ENCODE measurements at regions not wholly inside any gene's neighbourhood (a gene's known extent, or its start where the extent isn't known, plus 50 kb on each side); places are given as distances from the start of the nearest gene placed in this dataset.

- in situ Hi-C loops (cut with MboI; ENCODE audit: low sequenced_read_pairs, unreplicated experiment): no loop called here
- no peak for TF ChIP-seq CTCF (IDR thresholded peaks at IDR 0.05; ENCODE audit: borderline replicate concordance, control extremely low read depth, extremely low read depth, insufficient read depth, missing control alignments)
- DNase-seq (ENCODE audit: low spot score): no peak
Measured at GRCh38 chr12:126953365-126953889, 1313.5 kb upstream of the TMEM132C start.

GRCh38 chr12:126960221-126960620, 1306.7 kb upstream of the TMEM132C start:
- in situ Hi-C loops (cut with MboI; ENCODE audit: low sequenced_read_pairs, unreplicated experiment): no loop called here
- TF ChIP-seq CTCF (IDR thresholded peaks at IDR 0.05; ENCODE audit: borderline replicate concordance, control extremely low read depth, extremely low read depth, insufficient read depth, missing control alignments): no peak
- no peak for DNase-seq (ENCODE audit: low spot score)

DNA sequence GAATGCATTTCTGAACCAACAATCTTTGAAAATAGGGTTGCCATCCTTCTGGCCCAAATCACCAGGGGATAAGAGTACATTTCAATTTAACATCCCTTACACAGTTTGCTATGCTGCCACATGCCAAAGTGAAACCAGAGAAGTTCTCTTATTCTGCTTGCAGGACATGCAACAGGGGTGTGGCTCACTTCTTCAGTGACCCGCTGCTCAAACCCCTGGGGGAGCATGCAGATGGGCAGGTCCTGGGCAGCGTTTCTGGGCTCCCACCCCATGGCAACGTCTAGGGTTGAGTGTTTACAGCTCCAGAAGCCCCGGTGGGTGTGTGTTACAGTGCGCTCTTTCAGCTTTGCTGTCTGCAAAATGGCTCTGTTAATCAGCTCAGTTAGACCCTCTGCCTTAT, 1306.3 kb upstream of the TMEM132C start:
- no peak for TF ChIP-seq CTCF (IDR thresholded peaks at IDR 0.05; ENCODE audit: borderline replicate concordance, control extremely low read depth, extremely low read depth, insufficient read depth, missing control alignments)
- no peak for DNase-seq (ENCODE audit: low spot score)
- in situ Hi-C loops (cut with MboI; ENCODE audit: low sequenced_read_pairs, unreplicated experiment): no loop called here

DNA sequence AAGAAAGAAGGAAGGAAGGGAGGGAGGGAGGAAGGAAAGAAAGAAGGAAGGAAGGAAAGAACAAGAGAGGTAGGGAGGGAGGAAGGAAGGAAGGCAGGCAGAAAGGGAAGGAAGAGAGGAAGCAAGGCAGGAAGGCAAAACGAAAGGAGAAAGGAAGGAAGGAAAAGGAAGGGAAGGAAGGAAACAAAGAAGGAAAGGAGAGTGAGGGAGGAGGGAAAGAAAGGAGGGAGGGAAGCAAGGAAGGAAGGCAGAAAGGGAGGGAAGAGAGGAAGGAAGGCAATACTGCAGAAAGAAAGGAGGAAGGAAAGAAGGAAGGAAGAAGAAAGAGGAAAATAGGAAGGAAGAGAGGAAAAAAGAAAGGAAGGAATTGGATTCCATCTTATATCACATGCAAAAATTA, 1303.1 kb upstream of the TMEM132C start:
- DNase-seq (ENCODE audit: low spot score): no peak
- no peak for TF ChIP-seq CTCF (IDR thresholded peaks at IDR 0.05; ENCODE audit: borderline replicate concordance, control extremely low read depth, extremely low read depth, insufficient read depth, missing control alignments)
- in situ Hi-C loops (cut with MboI; ENCODE audit: low sequenced_read_pairs, unreplicated experiment): no loop called here

- in situ Hi-C loops (cut with MboI; ENCODE audit: low sequenced_read_pairs, unreplicated experiment): no loop called here
- DNase-seq (ENCODE audit: low spot score): no peak
- TF ChIP-seq CTCF (IDR thresholded peaks at IDR 0.05; ENCODE audit: borderline replicate concordance, control extremely low read depth, extremely low read depth, insufficient read depth, missing control alignments): no peak
Measured at GRCh38 chr12:126966498-126966897, 1300.5 kb upstream of the TMEM132C start.

DNA sequence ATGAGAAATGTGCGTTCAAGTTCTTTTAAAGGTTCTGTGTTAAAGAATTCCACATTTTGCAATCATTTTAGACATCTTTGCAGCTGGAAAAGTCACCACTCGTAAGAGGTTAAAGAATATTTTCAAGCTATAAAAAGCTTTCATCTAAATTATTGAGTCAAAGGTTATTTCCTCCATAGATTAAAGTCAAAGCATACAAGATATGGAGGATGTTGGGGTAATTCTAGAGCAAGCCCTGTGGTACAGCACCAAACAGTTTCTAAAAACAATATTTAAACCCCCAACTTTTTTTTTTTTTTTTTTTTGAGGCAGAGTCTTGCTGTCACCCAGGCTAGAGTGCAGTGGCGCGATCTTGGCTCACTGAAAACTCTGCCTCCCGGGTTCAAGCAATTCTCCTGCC, 1299.8 kb upstream of the TMEM132C start:
- DNase-seq (ENCODE audit: low spot score): no peak
- in situ Hi-C loops (cut with MboI; ENCODE audit: low sequenced_read_pairs, unreplicated experiment): no loop called here
- TF ChIP-seq CTCF (IDR thresholded peaks at IDR 0.05; ENCODE audit: borderline replicate concordance, control extremely low read depth, extremely low read depth, insufficient read depth, missing control alignments): no peak

DNA sequence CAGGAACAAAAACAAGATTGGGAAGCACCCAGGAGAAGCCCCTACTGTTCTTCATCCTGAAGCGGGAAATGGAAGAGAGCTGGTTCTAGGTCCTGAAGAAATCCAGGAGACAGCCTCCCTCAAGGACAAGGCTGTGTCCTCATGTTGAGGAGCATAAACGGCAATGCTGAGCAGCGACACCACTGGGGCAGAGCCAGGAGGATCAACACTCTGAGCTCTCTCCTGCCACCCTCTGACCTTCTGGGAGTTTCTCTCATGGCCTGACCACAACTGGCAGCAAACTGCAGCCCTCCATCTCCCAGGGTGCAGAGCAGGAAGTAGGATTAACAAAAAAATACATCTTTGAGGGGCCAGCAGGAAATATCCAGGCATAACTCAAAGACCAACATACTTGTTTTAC, 1292.2 kb upstream of the TMEM132C start:
- in situ Hi-C loops (cut with MboI; ENCODE audit: low sequenced_read_pairs, unreplicated experiment): no loop called here
- TF ChIP-seq CTCF (IDR thresholded peaks at IDR 0.05; ENCODE audit: borderline replicate concordance, control extremely low read depth, extremely low read depth, insufficient read depth, missing control alignments): no peak
- DNase-seq (ENCODE audit: low spot score): no peak

Measured in GM13976 (cell line).